ENCODE measurements at regions not wholly inside any gene's neighbourhood (a gene's known extent, or its start where the extent isn't known, plus 50 kb on each side); places are given as distances from the start of the nearest gene placed in this dataset.
"Not testable (repeated sequence)": the region's sequence is repeated elsewhere in the genome, so short reads cannot be mapped to it uniquely, and the experiment has no call there.

DNA sequence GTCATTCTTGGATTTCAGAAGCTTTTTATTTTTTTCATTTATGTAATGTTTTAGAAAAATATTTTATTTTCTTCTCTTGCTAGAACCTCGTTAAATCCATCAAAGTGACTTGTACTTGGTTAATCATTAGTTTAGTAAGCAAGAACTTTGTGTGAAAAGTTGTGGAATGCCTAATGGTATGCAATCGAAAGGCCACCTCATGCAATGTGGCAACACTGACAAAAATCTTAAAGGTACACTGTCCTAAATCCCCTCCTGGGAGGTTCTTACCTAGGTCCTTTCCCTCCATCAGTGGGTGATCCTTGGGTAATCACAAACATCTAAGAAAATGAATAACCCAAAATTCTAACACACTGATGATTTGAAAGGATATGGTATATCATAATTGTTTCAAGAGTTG, 304.2 kb downstream of the DNAH5 start:
- no peak for DNase-seq

DNA sequence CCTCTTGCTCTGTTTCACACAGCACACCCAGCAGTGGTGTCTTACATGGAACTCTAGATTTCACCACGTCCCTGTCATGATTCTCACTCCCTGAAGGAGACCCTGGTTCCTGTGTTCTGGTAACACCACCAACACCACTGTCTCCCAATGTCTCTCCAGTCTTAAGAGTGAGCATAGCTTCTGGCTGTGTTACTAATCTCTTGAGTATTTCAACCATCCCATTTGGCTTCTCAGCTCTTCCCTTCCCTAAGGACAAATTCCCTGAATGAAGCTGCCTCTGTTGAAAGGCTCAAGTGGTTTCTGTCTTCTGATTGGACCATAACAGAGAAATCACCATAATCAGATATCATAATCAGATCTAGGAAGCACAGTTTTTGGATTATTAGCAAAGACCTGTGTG, 311.8 kb downstream of the DNAH5 start:
- no peak for DNase-seq

DNA sequence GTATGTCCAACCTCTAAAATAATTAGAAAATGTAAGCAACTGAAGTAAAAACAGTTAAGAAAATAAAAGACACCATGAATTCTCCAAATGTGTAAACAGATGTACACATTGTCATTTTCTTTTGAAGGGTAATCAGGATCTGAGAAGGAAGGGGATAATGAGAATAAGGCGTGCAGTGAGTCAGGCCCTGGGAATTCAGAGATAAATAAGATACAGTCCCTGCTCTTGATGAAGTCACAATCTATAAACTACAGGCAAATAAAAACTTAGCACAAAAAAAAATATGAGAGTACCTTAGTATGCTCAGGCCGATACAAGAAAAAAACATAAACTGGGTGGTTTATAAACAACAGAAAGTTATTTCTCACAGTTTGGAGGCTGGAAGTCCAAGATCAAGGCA, 315.3 kb downstream of the DNAH5 start:
- no peak for DNase-seq

- DNase-seq = no peak
These were observed 316.6 kb downstream of the DNAH5 start for GRCh38 chr5:13627673-13628454.

- no peak for DNase-seq
These were observed 318.8 kb downstream of the DNAH5 start for GRCh38 chr5:13625616-13626198.

- no peak for DNase-seq
These were observed 320.0 kb downstream of the DNAH5 start for GRCh38 chr5:13624283-13625074.

DNA sequence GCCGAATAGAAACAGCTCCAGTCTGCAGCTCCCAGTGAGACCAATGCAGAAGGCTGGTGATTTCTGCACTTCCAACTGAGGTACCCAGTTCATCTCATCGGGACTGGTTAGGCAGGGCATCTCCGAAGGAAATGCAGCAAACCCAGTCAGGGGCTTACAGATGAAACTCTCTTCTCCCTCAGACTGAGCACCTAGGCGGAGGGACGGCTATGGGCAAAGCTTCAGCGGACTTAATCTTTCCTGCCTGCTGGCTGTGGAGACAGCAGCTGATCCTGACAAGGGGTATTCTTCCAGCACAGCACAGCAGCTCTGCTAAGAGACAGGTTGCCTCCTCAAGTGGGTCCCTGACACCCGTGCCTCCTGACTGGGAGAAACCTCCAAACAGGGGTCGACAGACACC, 330.9 kb downstream of the DNAH5 start:
- no peak for DNase-seq

- no peak for DNase-seq
These were observed 332.9 kb downstream of the DNAH5 start for GRCh38 chr5:13611604-13612003.

DNA sequence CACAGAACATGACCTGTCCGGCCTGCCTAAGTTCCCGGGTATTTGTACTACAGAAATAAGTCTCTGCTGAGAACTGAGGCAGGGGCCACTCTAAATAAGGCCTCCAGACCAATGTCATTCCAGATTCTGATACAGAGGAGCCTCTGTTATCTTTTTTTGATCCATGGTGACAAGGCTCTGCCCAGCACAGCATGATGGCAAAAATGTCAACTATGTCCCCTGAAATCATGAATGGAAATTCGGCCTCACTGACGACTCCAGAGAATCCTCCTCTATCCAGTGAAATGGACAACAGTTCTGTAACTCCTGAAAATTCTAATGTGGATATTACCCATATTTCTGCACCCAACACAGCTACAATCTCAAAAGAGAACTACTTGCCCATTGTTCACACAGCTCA, 335.0 kb downstream of the DNAH5 start:
- DNase-seq = no peak

GRCh38 chr5:13606051-13606450, 338.4 kb downstream of the DNAH5 start:
- no peak for DNase-seq

DNA sequence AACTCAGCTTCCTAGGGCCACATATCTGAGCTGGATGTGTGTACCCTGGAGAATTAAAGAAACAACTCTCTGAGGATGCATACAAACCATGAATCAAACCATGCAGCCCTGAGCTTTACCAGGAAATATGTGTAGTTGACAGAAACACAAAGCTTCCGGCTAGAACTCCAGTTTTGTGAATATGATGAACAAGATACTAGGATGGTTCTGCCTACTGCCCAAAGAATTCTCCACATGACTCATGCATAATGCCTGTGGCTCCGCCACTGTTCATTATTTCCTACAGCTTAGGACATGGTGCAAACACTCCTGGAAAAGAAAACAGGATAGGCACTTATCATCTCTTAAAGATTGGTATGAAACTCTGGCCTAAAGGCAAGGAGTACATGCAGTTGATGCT, 343.4 kb downstream of the DNAH5 start:
- DNase-seq = no peak

- DNase-seq = no peak
These were observed 348.5 kb downstream of the DNAH5 start for GRCh38 chr5:13595978-13596377.

DNA sequence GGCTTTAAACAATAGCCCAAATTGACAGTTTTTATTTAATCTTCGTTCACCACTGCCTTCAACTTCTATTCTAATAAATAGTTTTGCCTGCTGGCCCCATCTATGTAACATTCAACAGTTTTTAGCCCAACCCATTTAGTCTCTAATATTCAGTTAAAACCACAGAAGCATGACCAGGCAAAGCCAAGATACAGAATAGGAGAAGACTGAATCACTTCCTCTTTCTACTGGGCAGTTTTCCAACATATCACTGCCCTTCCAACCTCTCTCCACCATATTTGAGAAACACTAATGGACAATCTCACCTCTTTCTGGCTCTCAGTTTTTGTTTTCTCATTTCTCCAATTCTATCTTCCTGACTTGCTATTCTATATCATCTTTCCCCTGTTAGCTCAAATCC, 352.9 kb downstream of the DNAH5 start:
- DNase-seq = no peak

- DNase-seq = no peak
These were observed 359.2 kb downstream of the DNAH5 start for GRCh38 chr5:13585324-13585723.

DNA sequence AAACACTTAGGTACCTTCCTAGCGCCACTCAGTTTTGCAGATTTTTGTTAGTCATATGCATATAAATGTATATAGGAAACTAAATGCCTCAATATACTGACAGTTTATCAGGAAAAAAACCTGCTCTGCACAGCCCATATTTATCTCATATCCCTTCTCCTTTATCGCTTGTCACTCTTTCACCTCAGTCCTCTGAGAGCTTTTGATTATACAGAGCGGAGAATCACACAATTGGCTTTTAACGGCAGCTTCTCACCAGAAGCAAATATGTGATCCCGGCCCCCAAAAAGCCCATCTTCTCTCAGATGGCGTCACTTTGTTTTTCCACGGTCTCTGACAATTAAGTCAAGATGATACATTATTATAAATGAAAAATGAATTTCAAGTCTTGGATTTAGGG, 362.6 kb downstream of the DNAH5 start:
- no peak for DNase-seq

DNA sequence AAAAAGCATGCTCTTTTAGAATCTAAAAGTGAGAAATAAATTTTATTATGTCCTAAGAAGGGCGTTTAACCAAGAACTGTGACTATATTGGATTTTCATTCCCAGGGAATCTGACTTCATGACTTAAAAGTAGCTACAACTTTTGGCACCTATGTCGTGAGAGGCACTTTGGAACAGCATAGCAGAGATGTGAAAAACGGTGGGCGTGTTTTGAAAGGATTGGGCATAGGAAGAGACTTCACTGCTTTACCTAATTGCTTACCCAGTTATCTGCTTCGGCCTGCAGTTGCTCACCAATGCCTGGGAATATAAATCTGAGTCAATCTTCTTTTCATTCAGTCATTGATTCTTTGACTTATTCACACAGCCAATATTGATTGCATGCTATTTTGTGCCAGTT, 363.4 kb downstream of the DNAH5 start:
- no peak for DNase-seq

- no peak for DNase-seq
These were observed 364.4 kb downstream of the DNAH5 start for GRCh38 chr5:13580058-13580457.

GRCh38 chr5:13579091-13579490, 365.4 kb downstream of the DNAH5 start:
- not testable (repeated sequence) for DNase-seq

GRCh38 chr5:13578311-13579039, 366.0 kb downstream of the DNAH5 start:
- DNase-seq = not testable (repeated sequence)

GRCh38 chr5:13574574-13574973, 369.9 kb downstream of the DNAH5 start:
- DNase-seq = no peak

GRCh38 chr5:13572163-13572562, 372.3 kb downstream of the DNAH5 start:
- no peak for DNase-seq

GRCh38 chr5:13569090-13569715, 375.3 kb downstream of the DNAH5 start:
- DNase-seq = no peak

DNA sequence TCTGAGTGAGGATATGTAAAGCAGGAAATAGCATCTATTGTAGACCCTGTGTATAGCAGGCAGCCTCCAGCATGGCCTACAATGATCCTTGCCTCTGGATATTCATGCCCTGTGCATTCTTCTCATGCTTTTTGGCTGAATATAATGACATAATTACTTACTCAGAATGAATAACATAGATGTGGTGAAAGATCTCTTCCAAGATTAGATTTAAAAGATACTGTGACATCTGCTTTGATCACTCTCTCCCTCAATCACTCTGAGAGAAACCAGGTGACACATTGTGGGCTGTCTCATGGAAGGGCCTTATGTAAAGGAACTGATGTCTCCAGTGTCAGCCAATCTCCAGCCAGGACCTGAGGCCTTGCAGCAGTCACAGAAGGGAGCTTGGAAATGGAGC, 376.7 kb downstream of the DNAH5 start:
- no peak for DNase-seq
